DOHH2 (cell line): ENCODE measurements at regions not wholly inside any gene's neighbourhood (a gene's known extent, or its start where the extent isn't known, plus 50 kb on each side); places are given as distances from the start of the nearest gene placed in this dataset.

Experiments
- H3F3A ChIP-seq: fragments of 200-600 bp; sonication (generic), shearing (Covaris generic); 2 replicates; pipeline ENCODE4 v1.6.0; 2016; ENCODE audit warnings: antibody characterized with exemption, mild to moderate bottlenecking; ENCODE audit not compliant: control insufficient read depth, insufficient read depth
- H3K27ac ChIP-seq: fragments of 200-600 bp; sonication (generic); 2 replicates; pipeline ENCODE4 v1.5.1; 2014; ENCODE audit warnings: low read depth, mild to moderate bottlenecking, low read length, moderate library complexity
- H3K27me3 ChIP-seq: fragments of 200-600 bp; sonication (generic); 2 replicates; pipeline ENCODE4 v1.6.1; 2014; ENCODE audit warnings: mild to moderate bottlenecking, low read length, mixed read lengths; ENCODE audit not compliant: control insufficient read depth
- H3K36me3 ChIP-seq: fragments of 200-600 bp; sonication (generic); 2 replicates; pipeline ENCODE4 v1.6.1; 2014; ENCODE audit warnings: mild to moderate bottlenecking, low read length, moderate library complexity, mixed read lengths; ENCODE audit not compliant: control insufficient read depth
- H3K4me1 ChIP-seq: fragments of 200-600 bp; sonication (generic); 2 replicates; pipeline ENCODE4 v1.6.1; 2014; ENCODE audit warnings: mild to moderate bottlenecking, low read length, mixed read lengths; ENCODE audit not compliant: control insufficient read depth
- H3K4me2 ChIP-seq: fragments of 200-600 bp; sonication (generic); 2 replicates; pipeline ENCODE4 v1.6.0; 2014; ENCODE audit warnings: mild to moderate bottlenecking, low read length, moderate library complexity
- H3K4me3 ChIP-seq: fragments of 200-600 bp; sonication (generic); 2 replicates; pipeline ENCODE4 v1.5.1; 2014; ENCODE audit warnings: mild to moderate bottlenecking, low read length, mixed read lengths
- H3K79me2 ChIP-seq: fragments of 200-600 bp; sonication (generic); 2 replicates; pipeline ENCODE4 v1.6.1; 2014; ENCODE audit warnings: mild to moderate bottlenecking, low read length, mixed read lengths; ENCODE audit not compliant: control insufficient read depth
- H3K9me2 ChIP-seq: fragments of 200-600 bp; sonication (generic); replicated peaks from 2 replicates; pipeline ENCODE4 v1.6.1; 2014; ENCODE audit warnings: mild to moderate bottlenecking, low read length, mixed read lengths; ENCODE audit not compliant: control insufficient read depth
- H3K9me3 ChIP-seq: fragments of 200-600 bp; sonication (generic); 2 replicates; pipeline ENCODE4 v1.6.1; 2014; ENCODE audit warnings: antibody characterized with exemption, low read length, mixed read lengths; ENCODE audit not compliant: control insufficient read depth, insufficient read depth
- H4K20me1 ChIP-seq: fragments of 200-600 bp; sonication (generic); 2 replicates; pipeline ENCODE4 v1.6.0; 2014; ENCODE audit warnings: low read depth, mild to moderate bottlenecking, antibody characterized with exemption, low read length, moderate library complexity; ENCODE audit not compliant: control insufficient read depth, insufficient read depth
- EZH2phosphoT487 ChIP-seq: fragments of 200-600 bp; sonication (generic); IDR thresholded peaks from 2 replicates; pipeline ENCODE4 v1.6.1; 2017; ENCODE audit warnings: borderline replicate concordance, mild to moderate bottlenecking, antibody characterized with exemption, low read length, moderate library complexity, mixed read lengths
- TF ChIP-seq, protein P1 (sequence below): fragments of 200-600 bp; sonication (generic); IDR thresholded peaks from one replicate; pipeline ENCODE4 v1.5.1; 2014; ENCODE audit warnings: antibody characterized with exemption, mild to moderate bottlenecking, low read depth, low read length; ENCODE audit not compliant: poor library complexity, severe bottlenecking

DNA sequence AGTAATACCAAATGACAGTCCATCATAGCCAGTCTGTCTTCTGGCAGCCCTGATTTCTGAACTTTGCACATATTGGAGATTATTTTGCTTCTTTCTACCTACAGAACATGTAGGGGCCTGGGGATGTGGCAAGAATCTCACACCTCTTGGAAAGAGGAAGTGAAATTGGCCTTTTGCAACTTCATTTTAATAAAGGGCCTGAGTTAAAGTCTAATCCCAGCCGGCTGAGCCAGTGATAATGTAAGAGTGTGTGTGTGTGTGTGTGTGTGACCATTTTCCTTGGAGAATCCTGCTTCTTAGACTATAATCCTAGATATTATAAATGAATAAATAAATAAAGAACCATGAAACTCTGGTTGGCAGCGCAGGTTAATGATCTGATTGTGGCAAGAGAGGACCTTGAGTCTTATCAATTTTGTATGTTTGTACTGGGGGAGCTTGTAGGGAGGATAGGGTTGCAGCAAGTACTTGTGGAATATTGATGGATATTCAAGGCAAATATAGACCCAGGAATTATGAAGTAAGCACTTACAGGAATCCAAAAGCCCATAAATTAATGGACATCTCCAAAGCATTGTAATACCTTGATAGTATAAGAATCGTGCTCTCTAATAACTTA is 233.2 kb upstream of the AMIGO2 start:
- no peak overlapping the region for H3K27ac ChIP-seq
- no peaks in the 10 kb centered on the region for H3K27me3 ChIP-seq
- TF ChIP-seq EZH2phosphoT487: no peak
- TF ChIP-seq, protein P1, sequence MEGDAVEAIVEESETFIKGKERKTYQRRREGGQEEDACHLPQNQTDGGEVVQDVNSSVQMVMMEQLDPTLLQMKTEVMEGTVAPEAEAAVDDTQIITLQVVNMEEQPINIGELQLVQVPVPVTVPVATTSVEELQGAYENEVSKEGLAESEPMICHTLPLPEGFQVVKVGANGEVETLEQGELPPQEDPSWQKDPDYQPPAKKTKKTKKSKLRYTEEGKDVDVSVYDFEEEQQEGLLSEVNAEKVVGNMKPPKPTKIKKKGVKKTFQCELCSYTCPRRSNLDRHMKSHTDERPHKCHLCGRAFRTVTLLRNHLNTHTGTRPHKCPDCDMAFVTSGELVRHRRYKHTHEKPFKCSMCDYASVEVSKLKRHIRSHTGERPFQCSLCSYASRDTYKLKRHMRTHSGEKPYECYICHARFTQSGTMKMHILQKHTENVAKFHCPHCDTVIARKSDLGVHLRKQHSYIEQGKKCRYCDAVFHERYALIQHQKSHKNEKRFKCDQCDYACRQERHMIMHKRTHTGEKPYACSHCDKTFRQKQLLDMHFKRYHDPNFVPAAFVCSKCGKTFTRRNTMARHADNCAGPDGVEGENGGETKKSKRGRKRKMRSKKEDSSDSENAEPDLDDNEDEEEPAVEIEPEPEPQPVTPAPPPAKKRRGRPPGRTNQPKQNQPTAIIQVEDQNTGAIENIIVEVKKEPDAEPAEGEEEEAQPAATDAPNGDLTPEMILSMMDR: no peak
- no peaks in the 10 kb centered on the region for H3K36me3 ChIP-seq
- no peaks in the 10 kb centered on the region for H4K20me1 ChIP-seq
- H3K9me3 ChIP-seq: no peaks in the 10 kb centered on the region
- H3K4me1 ChIP-seq: peaks cover 20% of the 10 kb centered on the region
- no peaks in the 10 kb centered on the region for H3K79me2 ChIP-seq
- peaks cover 4% of the 10 kb centered on the region; the same call in 1 of the 2 replicates for H3F3A ChIP-seq
- H3K9me2 ChIP-seq: no peaks in the 10 kb centered on the region
- H3K4me3 ChIP-seq: no peak overlapping the region
- peak overlapping the region; percentile 35; the same call in 1 of the 2 replicates for H3K4me2 ChIP-seq

GRCh38 chr12:47312147-47312546 is 232.4 kb upstream of the AMIGO2 start:
- no peak for TF ChIP-seq EZH2phosphoT487
- TF ChIP-seq, protein P1: no peak
- no peak overlapping the region for H3K27ac ChIP-seq
- peaks cover 23% of the 10 kb centered on the region for H3K4me1 ChIP-seq
- H3K9me3 ChIP-seq: no peaks in the 10 kb centered on the region
- peaks cover 4% of the 10 kb centered on the region; the same call in 1 of the 2 replicates for H3F3A ChIP-seq
- no peaks in the 10 kb centered on the region for H3K9me2 ChIP-seq
- no peaks in the 10 kb centered on the region for H4K20me1 ChIP-seq
- H3K4me3 ChIP-seq: no peak overlapping the region
- H3K27me3 ChIP-seq: no peaks in the 10 kb centered on the region
- H3K4me2 ChIP-seq: no peak overlapping the region
- no peaks in the 10 kb centered on the region for H3K79me2 ChIP-seq
- no peaks in the 10 kb centered on the region for H3K36me3 ChIP-seq

GRCh38 chr12:47311568-47311967 is 231.8 kb upstream of the AMIGO2 start:
- Histone ChIP-seq H3K9me2 (no peaks in the 10 kb centered on the region), H3K27me3 (no peaks in the 10 kb centered on the region), H3K36me3 (no peaks in the 10 kb centered on the region), H3K27ac (no peak overlapping the region), H3F3A (peaks cover 4% of the 10 kb centered on the region; the same call in 1 of the 2 replicates), H3K4me2 (no peak overlapping the region), H3K4me1 (peaks cover 22% of the 10 kb centered on the region), H3K79me2 (no peaks in the 10 kb centered on the region), H3K9me3 (no peaks in the 10 kb centered on the region), H3K4me3 (no peak overlapping the region), H4K20me1 (no peaks in the 10 kb centered on the region)
- TF ChIP-seq, protein P1: no peak
- no peak for TF ChIP-seq EZH2phosphoT487
